ENCODE measurements at regions not wholly inside any gene's neighbourhood (a gene's known extent, or its start where the extent isn't known, plus 50 kb on each side); places are given as distances from the start of the nearest gene placed in this dataset.

DNA sequence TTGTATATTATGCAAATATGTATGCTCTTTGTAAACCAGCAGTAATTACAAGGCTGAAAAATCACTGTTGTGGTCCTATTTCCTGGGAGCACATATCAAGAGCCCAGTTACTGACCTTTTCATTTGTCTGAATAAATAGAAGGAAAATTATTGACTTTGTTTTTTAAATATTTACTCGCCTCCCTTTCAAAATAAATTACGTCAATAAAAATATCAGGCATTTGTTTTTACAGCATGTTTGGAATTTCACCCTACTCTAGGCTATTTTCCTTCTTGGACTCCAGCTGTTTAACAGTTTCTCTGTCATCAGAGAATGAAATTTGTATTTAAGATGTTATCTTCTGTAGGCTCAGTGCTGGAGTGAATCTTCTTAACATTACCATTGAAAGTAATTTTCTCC, 59.9 kb upstream of the LRATD1 start:
- H3K9me2 ChIP-seq (replicated peaks; ENCODE audit: control insufficient read depth, low read length) = no peaks in the 10 kb centered on the region
- TF ChIP-seq CTCF (IDR thresholded peaks at IDR 0.05; ENCODE audit: low read depth, low read length, poor library complexity, severe bottlenecking) (no peak), EZH2phosphoT487 (IDR thresholded peaks at IDR 0.05; ENCODE audit: borderline replicate concordance, low read length) (no peak)
- no peak overlapping the region for H3K27ac ChIP-seq (ENCODE audit: low read depth, low read length)
- no peaks in the 10 kb centered on the region for H3F3A ChIP-seq (ENCODE audit: control insufficient read depth, insufficient read depth)
- H3K36me3 ChIP-seq (ENCODE audit: control insufficient read depth, low read length) = no peaks in the 10 kb centered on the region
- H4K20me1 ChIP-seq (ENCODE audit: control insufficient read depth, insufficient read depth, low read depth, low read length) = no peaks in the 10 kb centered on the region
- no peaks in the 10 kb centered on the region for H3K4me1 ChIP-seq (ENCODE audit: control insufficient read depth, low read length)
- no peak overlapping the region for H3K4me2 ChIP-seq (ENCODE audit: low read length)
- no peaks in the 10 kb centered on the region for H3K9me3 ChIP-seq (ENCODE audit: control insufficient read depth, insufficient read depth, low read length)
- H3K27me3 ChIP-seq (ENCODE audit: control insufficient read depth, low read length) = no peaks in the 10 kb centered on the region
- no peaks in the 10 kb centered on the region for H3K79me2 ChIP-seq (ENCODE audit: control insufficient read depth, low read length)
- H3K4me3 ChIP-seq (ENCODE audit: low read length) = no peak overlapping the region

GRCh38 chr2:14577843-14578242, 54.7 kb upstream of the LRATD1 start:
- no peak overlapping the region for H3K27ac ChIP-seq (ENCODE audit: low read depth, low read length)
- no peaks in the 10 kb centered on the region for H3K36me3 ChIP-seq (ENCODE audit: control insufficient read depth, low read length)
- H4K20me1 ChIP-seq (ENCODE audit: control insufficient read depth, insufficient read depth, low read depth, low read length) = no peaks in the 10 kb centered on the region
- no peaks in the 10 kb centered on the region for H3K9me3 ChIP-seq (ENCODE audit: control insufficient read depth, insufficient read depth, low read length)
- no peaks in the 10 kb centered on the region for H3K9me2 ChIP-seq (replicated peaks; ENCODE audit: control insufficient read depth, low read length)
- no peak overlapping the region for H3K4me3 ChIP-seq (ENCODE audit: low read length)
- H3K27me3 ChIP-seq (ENCODE audit: control insufficient read depth, low read length) = no peaks in the 10 kb centered on the region
- TF ChIP-seq EZH2phosphoT487 (IDR thresholded peaks at IDR 0.05; ENCODE audit: borderline replicate concordance, low read length) (no peak), CTCF (IDR thresholded peaks at IDR 0.05; ENCODE audit: low read depth, low read length, poor library complexity, severe bottlenecking) (no peak)
- H3K4me2 ChIP-seq (ENCODE audit: low read length) = no peak overlapping the region
- H3F3A ChIP-seq (ENCODE audit: control insufficient read depth, insufficient read depth) = no peaks in the 10 kb centered on the region
- H3K79me2 ChIP-seq (ENCODE audit: control insufficient read depth, low read length) = no peaks in the 10 kb centered on the region
- no peaks in the 10 kb centered on the region for H3K4me1 ChIP-seq (ENCODE audit: control insufficient read depth, low read length)

Data from DOHH2 (cell line).